Nephron progenitor cell (in vitro differentiated cells): ENCODE measurements at regions not wholly inside any gene's neighbourhood (a gene's known extent, or its start where the extent isn't known, plus 50 kb on each side); places are given as distances from the start of the nearest gene placed in this dataset.

Experiments
- DNase-seq: peaks from one replicate; pipeline ENCODE4 v3.0.0; 2021
- H3K27ac Mint-ChIP-seq: 2 replicates; pipeline ENCODE4 v1.8.0; 2021; ENCODE audit warnings: mild to moderate bottlenecking, moderate library complexity, mixed read lengths
- H3K27me3 Mint-ChIP-seq: 2 replicates; pipeline ENCODE4 v1.8.0; 2021; ENCODE audit warnings: mild to moderate bottlenecking, low read depth, mixed read lengths; ENCODE audit not compliant: poor library complexity
- H3K36me3 Mint-ChIP-seq: 2 replicates; pipeline ENCODE4 v1.8.0; 2021; ENCODE audit warnings: low read depth, mixed read lengths
- H3K4me1 Mint-ChIP-seq: 2 replicates; pipeline ENCODE4 v1.8.0; 2021; ENCODE audit warnings: mixed read lengths
- H3K4me3 Mint-ChIP-seq: 2 replicates; pipeline ENCODE4 v1.8.0; 2021; ENCODE audit warnings: mild to moderate bottlenecking, moderate library complexity, mixed read lengths
- H3K9me3 Mint-ChIP-seq: 2 replicates; pipeline ENCODE4 v1.8.0; 2021; ENCODE audit warnings: mild to moderate bottlenecking, moderate library complexity, mixed read lengths
- CTCF ChIP-seq: fragments of 200-600 bp; sonication (generic); IDR thresholded peaks from 2 replicates; pipeline ENCODE4 v1.5.0; 2021; ENCODE audit warnings: antibody characterized with exemption

- DNase-seq = no peak
- H3K9me3 Mint-ChIP-seq = peaks cover 15% of the 10 kb centered on the region
- no peaks in the 10 kb centered on the region for H3K36me3 Mint-ChIP-seq
- no peak overlapping the region for H3K4me3 Mint-ChIP-seq
- no peak overlapping the region for H3K27ac Mint-ChIP-seq
- TF ChIP-seq CTCF = no peak
- peaks cover 11% of the 10 kb centered on the region for H3K27me3 Mint-ChIP-seq
- H3K4me1 Mint-ChIP-seq = peaks cover 5% of the 10 kb centered on the region
These were observed 86.5 kb upstream of the E2F3 start for GRCh38 chr6:20314866-20315845.

GRCh38 chr6:20317430-20317829 lies 84.2 kb upstream of the E2F3 start:
- no peak for TF ChIP-seq CTCF
- H3K9me3 Mint-ChIP-seq = peaks cover 16% of the 10 kb centered on the region
- no peak for DNase-seq
- no peak overlapping the region for H3K27ac Mint-ChIP-seq
- H3K4me1 Mint-ChIP-seq = peaks cover 5% of the 10 kb centered on the region
- no peaks in the 10 kb centered on the region for H3K36me3 Mint-ChIP-seq
- H3K4me3 Mint-ChIP-seq = no peak overlapping the region
- peaks cover 7% of the 10 kb centered on the region for H3K27me3 Mint-ChIP-seq

- no peak overlapping the region for H3K27ac Mint-ChIP-seq
- peaks cover 7% of the 10 kb centered on the region for H3K27me3 Mint-ChIP-seq
- no peak overlapping the region for H3K4me3 Mint-ChIP-seq
- peaks cover 5% of the 10 kb centered on the region for H3K4me1 Mint-ChIP-seq
- no peak for DNase-seq
- TF ChIP-seq CTCF = no peak
- H3K9me3 Mint-ChIP-seq = peaks cover 16% of the 10 kb centered on the region
- no peaks in the 10 kb centered on the region for H3K36me3 Mint-ChIP-seq
These were observed 82.8 kb upstream of the E2F3 start for GRCh38 chr6:20318851-20319387.

- TF ChIP-seq CTCF = no peak
- Mint-ChIP-seq H3K36me3 (no peaks in the 10 kb centered on the region), H3K4me3 (no peak overlapping the region), H3K27me3 (peaks cover 9% of the 10 kb centered on the region), H3K9me3 (peaks cover 16% of the 10 kb centered on the region), H3K27ac (no peak overlapping the region), H3K4me1 (peaks cover 1% of the 10 kb centered on the region)
- DNase-seq = no peak
These were observed 81.9 kb upstream of the E2F3 start for GRCh38 chr6:20319520-20320357.

- Mint-ChIP-seq H3K36me3 (no peaks in the 10 kb centered on the region), H3K9me3 (peaks cover 4% of the 10 kb centered on the region), H3K4me3 (no peak overlapping the region), H3K27me3 (peaks cover 8% of the 10 kb centered on the region), H3K4me1 (no peaks in the 10 kb centered on the region), H3K27ac (no peak overlapping the region)
- no peak for TF ChIP-seq CTCF
- no peak for DNase-seq
These were observed 75.8 kb upstream of the E2F3 start for GRCh38 chr6:20325641-20326421.
